ENCODE measurements at regions not wholly inside any gene's neighbourhood (a gene's known extent, or its start where the extent isn't known, plus 50 kb on each side); places are given as distances from the start of the nearest gene placed in this dataset.
"Not testable (repeated sequence)": the region's sequence is repeated elsewhere in the genome, so short reads cannot be mapped to it uniquely, and the experiment has no call there.

- no peak for ATAC-seq
Measured at GRCh38 chr3:159401069-159401468, 587.6 kb upstream of the IL12A start.

GRCh38 chr3:159409711-159410110 is 578.9 kb upstream of the IL12A start:
- not testable (repeated sequence) for ATAC-seq

GRCh38 chr3:159413319-159413718 is 575.3 kb upstream of the IL12A start:
- ATAC-seq, result no peak

DNA sequence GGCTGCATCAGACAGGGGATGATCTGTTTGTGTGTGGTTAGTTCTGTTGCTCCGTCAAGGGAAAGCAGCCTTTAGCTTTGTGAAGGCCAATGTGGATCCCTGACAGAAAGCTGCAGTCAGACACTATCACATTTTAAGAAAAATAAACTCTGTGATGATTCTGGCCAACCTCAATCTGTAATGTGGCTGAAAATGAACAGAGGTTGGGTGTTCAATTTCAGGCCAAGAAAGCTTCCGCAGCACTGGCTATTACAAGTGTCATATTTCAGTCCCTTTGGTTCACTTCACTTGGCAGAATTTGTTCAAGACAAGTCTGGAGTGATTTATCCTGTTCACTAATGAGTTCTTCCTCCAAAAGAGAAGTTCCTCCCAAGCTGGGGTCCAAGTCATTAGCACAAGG is 571.8 kb upstream of the IL12A start:
- ATAC-seq, result no peak

DNA sequence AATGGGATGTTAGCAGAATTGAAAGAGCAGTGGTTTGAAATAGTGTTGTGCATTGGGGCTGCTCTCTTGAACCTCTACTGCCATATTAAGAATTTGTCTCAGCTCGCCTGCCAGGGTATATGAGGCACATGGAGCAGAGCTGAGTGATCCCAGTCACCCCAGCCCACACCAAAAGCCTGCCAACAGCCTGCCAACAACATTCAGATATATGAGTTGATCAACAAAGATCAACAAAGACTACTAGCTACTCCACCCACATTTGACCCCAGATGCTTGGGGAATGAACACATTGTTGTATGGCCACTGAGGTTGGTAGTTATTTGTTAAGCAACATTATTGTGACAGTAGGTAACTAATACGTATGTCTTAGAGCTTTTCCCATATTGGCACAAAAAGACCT is 570.9 kb upstream of the IL12A start:
- no peak for ATAC-seq

DNA sequence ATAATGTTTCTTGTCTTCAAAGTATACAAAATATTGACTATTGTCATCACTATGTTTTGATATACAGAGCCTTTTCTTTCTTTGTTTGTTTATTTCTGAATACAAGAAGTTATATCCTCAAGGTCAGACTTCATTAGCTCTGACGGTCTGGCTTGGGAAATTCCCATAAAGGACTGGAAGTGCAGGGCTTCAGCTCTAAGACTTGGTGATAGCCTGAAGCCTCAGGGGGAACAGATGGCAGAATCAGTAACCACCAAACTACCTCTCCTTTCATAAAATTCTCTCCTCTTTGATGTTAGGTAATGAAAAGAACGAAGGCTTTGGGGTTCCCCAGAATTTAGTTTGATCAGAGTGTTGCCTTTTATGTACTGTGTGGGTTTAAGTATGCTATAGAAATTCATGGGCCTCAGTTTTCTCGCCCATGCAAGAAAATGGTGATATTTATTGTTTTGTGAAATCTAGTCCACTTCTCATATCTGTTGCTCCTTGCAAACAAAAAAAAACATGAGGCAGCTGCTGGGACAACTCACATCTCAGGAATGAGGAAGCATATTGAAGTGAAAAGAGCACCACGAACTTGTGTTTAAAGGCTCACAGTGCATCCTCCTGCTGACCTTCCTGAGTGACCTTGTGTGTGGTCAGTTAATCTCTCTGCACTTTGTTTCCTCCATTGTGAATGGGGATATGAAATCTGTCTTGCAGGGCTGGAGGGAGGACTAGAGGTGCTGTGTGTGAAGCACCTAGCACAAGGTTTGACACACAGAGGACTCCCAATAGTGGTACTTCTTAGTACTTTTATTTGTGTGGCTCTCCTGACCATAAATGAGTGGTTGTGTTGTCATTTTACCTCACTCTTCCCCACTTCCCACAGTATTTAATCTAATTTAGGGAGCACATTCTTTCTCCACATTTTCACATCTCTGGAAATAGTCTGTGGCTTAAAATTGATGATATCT is 569.8 kb upstream of the IL12A start:
- no peak for ATAC-seq

- ATAC-seq, result no peak
Measured at GRCh38 chr3:159429702-159430101, 558.9 kb upstream of the IL12A start.

- ATAC-seq, result no peak
Measured at GRCh38 chr3:159432682-159433340, 555.8 kb upstream of the IL12A start.

GRCh38 chr3:159439346-159439745 is 549.3 kb upstream of the IL12A start:
- no peak for ATAC-seq

DNA sequence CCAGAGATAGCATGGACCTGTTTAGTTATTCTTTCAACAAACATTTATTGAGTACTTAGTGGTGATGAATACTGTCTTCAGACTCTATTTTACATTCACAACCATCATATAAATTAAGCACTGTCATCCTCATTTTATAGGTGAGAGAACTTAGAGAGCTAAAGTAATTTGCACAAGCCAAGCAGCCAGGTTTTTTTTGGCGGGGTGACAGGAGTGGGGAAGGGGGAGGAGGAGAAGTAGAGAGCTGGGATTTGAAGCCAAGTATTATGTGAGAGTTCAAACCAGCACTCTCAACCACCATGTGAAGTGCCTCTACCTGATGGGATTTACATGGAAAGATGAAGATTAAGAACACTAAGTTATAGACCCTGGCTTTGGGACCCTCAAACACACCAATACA is 547.4 kb upstream of the IL12A start:
- no peak for ATAC-seq

DNA sequence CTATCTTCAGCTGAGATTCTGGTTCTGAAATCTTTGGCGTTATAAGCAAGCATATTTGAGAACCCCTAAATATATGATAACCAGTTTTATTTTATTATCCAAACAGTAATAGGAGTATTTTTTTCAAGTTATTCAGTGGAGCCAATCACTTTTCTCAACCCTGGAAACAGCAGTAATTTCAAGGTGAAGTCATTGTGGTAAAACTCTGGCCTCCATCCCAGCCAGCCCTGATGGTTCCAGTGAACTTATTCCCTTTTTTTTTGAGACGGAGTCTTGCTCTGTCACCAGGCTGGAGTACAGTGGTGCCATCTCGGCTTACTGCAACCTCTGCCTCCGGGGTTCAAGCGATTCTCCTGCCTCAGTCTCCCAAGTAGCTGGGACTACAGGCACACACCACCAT is 545.4 kb upstream of the IL12A start:
- ATAC-seq, result no peak

DNA sequence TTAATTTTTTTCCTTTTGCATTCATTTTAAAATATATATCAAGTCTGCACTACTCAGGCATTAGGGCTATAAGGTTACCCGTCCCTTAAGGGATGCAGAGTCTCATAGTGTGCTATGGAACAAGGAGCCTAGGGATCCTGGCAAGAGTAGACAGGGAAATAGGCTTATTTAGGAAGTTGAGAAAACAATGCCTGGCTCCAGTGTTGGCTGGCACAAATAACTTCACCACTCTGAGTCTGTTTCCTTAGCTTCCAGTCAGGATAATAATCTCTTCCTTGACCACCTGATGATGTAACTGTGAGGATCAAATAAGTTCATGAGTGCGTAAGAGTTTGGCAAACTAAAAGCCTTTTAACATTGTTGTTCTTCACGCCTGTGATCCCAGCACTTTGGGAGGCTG is 540.8 kb upstream of the IL12A start:
- ATAC-seq, result no peak

- no peak for ATAC-seq
Measured at GRCh38 chr3:159448902-159449301, 539.7 kb upstream of the IL12A start.

DNA sequence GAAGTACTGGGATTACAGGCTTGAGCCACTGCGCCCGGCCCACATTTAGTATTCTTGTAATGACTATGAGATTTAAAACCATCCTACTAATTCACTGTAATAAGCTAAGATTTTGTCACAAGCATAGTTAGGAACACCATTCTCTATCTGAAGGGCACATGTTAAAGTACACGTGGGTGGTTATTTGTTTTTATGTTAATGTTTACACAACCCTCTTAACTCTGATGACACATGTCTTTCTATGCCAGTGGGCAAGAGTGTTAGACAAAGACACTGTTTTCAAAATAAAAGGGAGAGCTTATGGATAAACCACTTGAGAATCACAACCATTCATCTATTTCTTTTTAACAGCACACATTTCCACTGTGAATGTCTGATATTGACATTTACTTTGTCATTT is 537.6 kb upstream of the IL12A start:
- no peak for ATAC-seq

DNA sequence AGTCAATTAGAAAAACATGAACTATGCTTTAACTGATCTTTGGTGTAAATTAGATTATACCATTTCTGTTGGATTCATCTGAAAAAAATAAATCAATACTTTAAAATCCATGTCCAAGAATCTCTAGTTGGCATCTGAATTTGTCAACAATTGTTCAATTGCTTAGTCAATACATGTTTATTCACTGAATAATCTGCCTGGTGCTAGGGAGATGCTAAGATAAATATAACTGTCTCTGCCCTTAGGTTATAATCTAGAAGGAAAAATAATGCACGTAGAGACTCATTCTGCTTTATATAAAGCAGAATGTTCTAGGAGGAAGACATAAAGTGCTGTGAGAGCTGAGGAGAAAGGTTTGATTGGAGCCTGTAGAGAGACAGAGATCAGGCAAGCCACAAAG is 537.2 kb upstream of the IL12A start:
- no peak for ATAC-seq

GRCh38 chr3:159453036-159453435 is 535.6 kb upstream of the IL12A start:
- ATAC-seq, result no peak

DNA sequence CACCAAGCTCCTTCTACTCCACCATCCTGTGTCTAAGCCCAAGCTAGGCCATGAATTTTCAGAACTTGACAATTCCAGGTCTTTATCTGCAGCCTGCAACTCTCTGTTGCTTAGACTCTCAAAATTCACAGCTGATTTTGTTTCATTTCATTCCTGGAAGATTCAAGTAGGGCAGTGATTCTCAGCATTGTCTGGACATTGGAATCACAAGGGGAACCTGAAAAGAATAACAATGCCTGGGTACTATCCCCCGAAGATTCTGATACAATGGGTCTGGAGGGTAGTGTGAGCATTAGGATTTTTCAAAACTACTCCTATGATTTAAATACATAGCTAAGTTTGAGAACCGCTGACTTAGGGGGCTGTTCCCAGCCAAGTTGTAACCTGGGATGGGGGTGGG is 534.7 kb upstream of the IL12A start:
- no peak for ATAC-seq

DNA sequence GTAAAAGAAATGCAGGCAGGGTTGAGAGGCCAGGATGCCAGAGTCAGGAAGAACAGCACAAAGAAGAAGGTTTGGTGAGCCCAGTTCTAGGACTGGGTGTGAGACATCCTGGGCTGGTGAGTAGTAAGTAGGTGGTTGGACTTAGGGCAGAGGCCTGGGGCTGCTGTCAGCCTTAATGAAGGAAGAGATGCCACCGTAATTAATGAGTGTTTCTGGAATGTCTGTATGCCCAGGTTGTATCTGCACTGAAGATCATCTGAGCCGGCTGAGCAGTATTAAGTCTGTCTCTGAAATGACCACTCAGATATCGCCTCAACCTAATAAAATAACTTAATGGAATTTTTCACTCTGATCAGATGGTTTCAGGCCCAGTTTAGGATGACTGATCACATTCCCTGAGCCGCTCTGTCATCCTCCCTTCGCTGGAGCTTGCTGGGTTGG is 532.9 kb upstream of the IL12A start:
- no peak for ATAC-seq

GRCh38 chr3:159458010-159458409 is 530.6 kb upstream of the IL12A start:
- ATAC-seq, result peak; percentile 67

DNA sequence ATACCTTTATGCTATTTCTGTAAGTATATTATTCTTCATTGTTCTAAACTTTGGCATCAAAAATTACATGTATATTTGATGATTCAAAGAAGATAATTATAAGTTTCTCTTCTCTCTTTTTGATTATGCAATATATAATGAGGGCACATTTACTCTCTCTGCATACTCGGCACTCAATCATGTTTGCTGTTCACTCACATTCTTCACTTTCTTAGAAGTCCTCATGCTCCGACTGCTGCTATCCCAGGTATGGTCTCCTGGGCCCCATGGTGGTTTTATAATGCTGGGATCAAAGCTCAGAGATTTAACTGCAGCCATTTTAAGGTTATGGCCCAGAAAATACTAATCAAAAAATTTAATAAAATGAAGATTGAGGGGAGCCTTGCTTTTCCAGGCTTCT is 529.7 kb upstream of the IL12A start:
- no peak for ATAC-seq

- no peak for ATAC-seq
Measured at GRCh38 chr3:159472611-159473010, 516.0 kb upstream of the IL12A start.

- ATAC-seq, result no peak
Measured at GRCh38 chr3:159473206-159473605, 515.4 kb upstream of the IL12A start.

DNA sequence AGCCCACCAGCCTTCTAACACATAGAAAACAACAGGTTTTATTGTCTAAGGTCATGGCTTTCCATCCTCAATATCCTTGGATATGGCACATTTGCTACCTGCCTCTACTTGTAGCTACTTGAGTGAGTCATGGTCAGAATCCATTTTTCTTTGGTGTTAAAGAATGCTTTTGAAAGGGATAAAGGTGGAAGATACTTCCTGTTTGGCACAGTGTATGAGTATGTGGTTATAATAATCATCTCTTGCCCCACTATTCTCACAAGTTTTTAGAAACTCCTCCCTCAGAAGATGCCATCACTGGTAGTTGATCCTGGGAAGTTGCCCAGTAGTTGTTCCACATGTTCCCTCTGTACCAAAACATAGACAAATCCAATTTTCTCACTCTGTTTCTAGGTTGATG is 508.6 kb upstream of the IL12A start:
- ATAC-seq, result peak; percentile 83

Measured in esophagus mucosa (tissue), 1 donor.